Activated CD8-positive, alpha-beta memory T cell treated with anti-CD3 and anti-CD28 coated beads for 48 hours (primary cell): ENCODE measurements at regions not wholly inside any gene's neighbourhood (a gene's known extent, or its start where the extent isn't known, plus 50 kb on each side); places are given as distances from the start of the nearest gene placed in this dataset.
"Not testable (repeated sequence)": the region's sequence is repeated elsewhere in the genome, so short reads cannot be mapped to it uniquely, and the experiment has no call there.

Experiments
- DNase-seq, 3 experiments: peaks; one replicate each; pipeline ENCODE4 v3.0.0-alpha.2; 2020; ENCODE audit warnings: low read depth in 2 of 3, low spot score in 2 of 3

DNA sequence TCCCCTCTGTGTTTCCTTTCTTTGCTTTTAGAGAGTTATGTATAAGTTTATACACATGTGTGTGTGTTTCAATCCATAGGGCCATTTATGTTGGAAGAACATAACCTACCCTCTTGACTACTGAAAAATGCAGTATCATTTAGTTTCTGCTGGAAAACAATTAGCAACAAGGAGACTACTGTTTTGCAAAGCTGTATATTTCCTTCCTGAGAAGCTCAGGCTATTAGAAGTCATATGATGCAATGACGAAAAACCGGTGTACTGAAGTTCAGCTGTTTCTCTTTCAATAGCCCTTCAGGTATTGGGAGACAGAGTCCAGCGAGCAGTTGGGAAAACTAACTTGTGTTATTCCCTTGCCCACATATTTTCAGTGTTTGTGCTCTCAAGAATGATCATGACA, 447.7 kb upstream of the GYPC start:
- no peak for DNase-seq

DNA sequence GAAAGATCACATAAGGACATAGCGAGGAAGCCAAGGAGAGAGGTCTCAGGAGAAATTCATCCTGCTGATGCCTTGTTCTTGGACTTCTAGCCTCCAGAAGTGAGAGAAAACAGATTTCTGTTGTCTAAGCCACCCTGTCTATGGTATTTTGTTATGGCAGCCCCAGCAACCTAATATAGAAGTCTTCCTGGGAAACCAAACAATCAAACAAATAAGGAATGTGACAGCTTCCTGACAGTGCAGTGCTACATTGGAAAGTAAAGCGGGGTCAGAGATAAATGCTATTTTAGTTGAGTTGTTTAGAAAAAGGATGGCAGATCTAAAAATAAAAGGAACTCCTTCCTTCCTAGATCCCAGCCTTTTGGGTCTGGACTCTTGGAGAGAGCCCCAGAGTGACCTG, 443.2 kb upstream of the GYPC start:
- no peak for DNase-seq

DNA sequence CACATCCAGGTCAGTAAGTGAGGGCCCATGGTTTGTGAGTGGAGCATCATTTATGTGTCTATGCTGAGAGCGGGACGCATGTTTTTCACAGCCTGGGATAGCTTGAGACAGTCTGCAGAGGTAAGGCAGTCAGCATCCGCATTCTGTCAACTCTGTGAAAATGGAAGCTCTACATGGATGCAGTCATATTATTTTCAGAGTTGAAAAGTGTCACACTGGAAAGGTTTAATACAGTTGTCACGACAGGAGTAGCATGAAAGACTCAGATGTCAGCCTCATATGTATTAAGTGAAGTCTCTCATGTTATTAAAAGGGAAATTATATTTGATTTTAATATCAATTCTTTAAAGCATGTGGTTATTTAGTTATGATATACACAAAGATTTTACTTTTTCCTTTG, 436.9 kb upstream of the GYPC start:
- DNase-seq, result no peak

DNA sequence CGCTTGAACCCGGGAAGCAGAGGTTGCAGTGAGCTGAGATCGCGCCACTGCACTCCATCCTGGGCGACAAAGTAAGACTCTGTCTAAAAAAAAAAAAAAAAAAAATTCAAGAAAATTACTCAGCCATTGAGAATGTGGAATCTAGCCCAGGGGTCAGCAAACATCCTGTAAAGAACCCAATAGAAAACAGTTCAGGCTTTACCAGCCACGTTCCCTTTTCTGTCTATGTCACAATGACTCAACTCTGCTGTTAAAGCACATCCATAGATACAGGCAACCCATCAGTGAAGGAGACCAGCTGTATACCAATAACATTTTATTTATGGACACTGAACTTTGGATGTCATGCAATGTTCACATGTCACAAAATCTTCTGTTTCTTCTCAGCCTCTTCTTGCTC, 435.6 kb upstream of the GYPC start:
- DNase-seq, result no peak

DNA sequence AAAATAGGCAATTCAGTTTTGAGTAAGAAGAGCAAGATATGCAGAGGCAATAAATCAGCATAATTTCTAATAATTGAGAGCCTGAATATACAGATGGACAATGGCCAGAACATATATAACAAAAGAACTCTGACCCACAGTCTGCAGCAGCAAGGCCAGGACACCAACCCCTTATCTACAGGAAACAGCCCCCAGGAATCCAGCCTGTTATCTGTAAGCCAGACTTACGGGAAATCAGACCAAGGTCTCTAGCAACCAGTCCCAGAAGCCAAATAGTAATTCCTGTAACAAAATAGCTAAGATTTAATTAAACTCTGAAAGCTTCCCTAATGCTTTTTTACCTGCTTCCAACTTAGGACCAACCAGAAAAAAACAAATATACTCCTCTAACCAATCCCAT, 434.5 kb upstream of the GYPC start:
- no peak for DNase-seq

DNA sequence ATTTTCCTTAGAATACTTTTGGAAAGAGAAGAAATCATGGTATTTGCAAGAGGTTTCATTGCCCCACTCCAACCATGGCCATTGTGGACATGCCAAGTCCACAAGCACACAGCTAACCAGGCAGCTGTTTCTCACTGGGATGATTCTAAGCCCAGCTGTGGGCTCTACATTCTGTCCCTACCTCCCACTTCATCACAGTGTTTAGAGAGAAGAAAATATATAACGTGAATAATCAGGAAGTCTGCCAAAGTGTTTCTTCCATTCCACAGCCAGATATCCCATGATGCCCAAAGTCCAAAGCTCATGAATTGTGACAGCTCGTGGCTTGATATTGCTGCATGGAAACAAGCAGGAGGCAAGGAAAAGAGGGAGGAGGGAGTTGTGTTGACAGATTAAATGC, 433.7 kb upstream of the GYPC start:
- DNase-seq, result no peak

DNA sequence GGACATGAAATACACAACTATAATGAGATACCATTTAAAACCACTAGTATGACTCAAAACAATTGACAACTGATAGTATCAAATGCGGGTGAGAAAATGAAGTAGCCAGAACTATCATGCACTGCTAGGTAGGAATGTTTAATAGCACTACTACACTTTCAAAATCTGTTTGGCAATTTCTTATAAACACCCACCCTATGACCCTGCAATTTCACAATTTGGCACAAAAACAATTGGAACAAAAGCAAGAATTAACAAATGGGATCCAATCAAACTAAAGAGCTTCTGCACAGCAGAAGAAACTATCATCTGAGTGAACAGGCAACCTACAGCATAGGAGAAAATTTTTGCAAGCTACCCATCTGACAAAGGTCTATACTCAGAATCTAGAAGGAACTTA, 431.2 kb upstream of the GYPC start:
- no peak for DNase-seq

DNA sequence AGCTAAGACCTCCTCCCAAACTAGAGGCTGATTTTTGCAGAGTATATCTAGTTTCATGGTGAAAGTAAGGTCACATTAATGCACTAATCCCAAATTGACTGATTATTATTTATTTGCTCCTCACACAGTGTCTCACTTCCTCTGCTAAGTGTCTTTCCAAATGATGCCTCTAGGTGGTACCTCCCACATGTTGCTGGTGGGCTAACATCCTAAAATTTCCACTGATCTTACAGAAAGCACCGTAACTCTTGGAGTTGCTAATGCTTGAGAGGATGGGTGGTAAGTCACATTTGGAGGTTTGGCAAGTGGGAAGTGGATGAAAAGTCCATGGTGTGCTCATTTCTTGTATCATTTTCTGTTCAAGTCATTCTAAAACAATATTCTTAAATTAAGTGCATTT, 428.7 kb upstream of the GYPC start:
- no peak for DNase-seq

DNA sequence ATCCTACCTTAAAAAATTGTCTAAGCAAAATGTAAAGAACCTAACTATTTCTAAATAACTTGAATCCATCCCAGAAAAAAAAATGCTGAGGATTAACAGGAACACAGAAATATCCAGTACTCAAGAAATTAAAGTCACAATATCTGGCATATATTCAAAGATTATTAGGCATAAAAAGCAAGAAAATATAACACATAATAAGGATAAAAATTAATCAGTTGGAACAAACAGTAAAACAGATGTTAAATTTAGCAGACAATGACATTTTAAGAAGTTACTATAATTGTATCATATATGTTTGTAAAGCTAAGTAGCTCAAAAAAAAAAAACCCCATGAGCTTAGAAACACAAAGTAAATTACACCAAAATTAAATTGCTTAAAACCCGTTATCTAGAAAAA, 427.4 kb upstream of the GYPC start:
- no peak for DNase-seq

DNA sequence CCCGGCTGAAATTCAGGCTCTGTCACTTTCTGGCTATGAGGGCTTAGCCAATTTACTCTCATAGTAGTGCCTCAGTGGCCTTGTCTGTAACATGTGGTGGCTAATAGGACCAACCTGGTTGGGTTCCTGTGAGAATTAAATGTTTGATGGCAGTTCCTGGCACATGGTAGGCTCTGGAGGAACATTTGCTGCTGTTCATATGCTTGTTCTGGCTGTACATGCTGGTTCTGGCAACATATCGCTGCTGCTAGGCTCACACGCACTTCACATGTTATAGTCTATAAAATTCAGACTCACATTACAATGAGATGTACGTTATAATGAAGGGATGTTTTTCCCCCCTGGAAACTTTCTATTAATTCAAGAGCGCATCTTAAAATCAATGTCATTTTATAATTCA, 417.7 kb upstream of the GYPC start:
- no peak for DNase-seq

DNA sequence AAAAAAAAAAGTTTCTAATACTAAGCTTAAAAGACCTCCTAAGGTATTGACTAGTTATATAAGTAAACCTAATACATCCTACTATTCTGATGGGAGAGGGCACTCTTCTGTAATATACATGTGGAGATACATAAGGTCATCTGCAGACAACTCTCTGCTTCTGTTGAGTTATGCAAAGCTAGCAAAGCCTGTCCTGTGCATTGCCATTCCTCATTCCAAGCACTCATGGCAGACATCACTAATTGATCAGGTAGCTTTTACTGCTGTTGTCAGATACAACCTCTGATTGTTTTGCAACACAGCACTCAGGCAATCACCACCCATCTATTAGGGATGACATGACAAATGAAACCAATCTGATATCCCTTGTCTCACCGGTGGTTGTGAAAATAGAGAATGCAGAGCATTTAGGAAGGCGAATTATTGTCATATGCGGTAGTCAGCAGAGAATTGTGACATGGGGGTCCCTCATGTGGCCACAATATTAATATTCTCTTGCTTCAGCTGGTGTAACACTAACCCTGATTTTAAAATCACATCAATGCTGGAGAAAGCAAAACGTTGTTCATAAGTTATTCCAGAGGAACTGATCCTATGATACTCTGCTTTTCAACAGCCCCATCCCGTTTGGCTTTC, 416.5 kb upstream of the GYPC start:
- no peak for DNase-seq

DNA sequence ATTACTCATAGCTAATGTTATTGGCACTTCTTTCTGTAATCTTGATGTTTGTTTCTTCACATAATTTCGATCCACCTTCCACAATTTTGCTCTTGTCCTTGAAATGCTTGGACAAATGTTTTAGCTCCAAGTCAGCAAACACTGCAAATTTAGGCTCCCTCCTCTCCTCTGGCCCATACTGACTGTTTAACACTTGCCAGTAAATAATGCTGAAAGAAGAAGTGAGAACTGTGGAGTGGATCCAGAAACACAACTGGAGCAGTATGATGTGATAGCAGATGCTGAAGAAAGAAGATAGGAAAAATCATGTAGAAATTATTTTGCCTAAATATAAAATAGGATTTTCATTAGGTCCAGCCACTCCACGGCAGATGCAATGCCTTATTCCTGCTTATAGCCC, 415.0 kb upstream of the GYPC start:
- DNase-seq, result no peak

DNA sequence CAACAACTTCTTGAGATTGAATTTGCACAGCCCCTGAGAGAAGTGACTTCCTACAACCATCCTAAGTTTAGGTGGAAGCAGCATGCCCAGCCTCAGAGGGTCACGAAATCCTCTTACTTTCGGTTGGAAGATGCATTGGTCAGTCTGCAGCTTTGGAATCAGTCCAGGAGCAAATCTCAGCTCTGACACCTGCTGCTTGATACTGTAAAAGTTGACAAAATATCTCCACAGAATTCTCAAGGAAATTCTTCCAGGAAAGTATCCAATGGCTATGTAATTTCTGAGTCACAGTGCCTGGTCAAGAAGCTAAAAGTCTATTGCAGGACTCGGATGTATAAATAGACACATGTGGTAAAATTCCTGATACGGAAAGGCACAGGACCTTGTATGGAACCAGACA, 414.5 kb upstream of the GYPC start:
- DNase-seq, result no peak

DNA sequence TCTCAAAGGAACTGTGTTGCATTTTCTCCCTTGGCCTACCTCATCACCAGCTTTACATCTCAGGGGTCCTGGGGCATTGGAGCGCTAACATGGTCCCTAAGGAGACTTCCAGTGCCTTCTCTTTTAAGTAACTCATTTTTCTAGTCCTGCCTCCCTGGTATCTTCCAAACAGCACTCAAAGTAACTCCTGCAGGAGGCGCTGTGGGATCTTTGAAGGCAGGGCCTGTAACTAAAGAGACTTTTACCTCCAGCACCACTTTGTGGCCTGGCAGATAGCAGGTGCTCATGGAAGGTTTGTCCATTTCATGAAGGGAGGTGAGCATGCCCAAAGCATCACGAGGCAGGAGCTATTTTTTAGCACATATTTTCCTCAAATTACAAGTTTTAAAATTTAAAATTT, 411.0 kb upstream of the GYPC start:
- DNase-seq, result peak in 1 of 3 experiments; percentile 1

DNA sequence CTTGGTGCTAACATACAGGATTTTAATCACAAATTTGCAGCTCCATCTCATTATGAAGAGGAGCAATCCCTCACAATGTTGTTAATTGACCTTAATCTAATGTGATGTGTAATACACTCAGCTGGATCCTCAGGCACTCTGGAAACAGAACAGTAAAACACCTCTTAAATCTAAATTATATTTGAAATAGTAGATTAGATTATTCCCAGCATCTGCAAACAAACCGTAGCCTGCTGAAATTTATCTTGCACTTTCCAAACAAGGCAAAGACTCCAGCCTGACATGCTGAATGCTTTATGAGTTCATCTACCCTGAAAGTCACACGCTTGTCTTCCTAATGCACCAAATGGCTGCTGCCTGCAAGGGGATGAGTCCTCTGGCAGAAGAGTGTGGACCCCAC, 402.3 kb upstream of the GYPC start:
- DNase-seq, result no peak

DNA sequence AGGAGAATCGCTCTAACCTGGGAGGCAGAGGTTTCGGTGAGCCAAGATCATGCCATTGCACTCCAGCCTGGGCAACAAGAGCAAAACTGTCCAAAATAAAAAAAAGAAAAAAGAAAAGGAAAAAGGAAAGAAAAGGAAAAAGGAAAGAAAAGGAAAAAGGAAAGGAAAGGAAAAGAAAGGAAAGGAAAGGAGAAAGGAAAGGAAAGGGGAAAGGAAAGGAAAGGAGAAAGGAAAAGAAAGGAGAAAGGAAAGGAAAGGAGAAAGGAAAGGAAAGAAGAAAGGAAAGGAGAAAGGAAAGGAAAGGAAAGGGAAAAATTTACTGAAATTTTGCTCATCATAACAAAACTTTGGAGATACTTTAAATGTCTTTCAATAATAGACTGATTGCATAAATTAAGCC, 391.3 kb upstream of the GYPC start:
- no peak for DNase-seq

DNA sequence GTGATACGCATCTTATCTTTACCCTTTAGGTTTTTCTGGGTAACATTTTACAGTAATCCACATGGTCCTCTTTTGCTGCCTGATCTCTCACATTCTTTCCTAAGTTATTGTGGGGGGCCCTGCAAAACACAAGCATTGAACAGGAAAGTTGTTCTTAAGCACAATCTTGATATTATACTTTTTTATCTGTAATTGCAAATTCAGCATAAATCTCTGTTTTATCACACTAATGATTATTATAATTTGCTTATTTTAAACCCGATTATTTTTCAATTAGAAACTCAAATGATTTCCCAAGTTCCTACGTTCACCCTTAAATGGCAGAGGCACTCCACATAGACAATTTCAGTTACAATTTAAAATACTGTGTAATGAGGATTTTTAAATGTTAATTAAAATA, 386.0 kb upstream of the GYPC start:
- DNase-seq, result no peak

DNA sequence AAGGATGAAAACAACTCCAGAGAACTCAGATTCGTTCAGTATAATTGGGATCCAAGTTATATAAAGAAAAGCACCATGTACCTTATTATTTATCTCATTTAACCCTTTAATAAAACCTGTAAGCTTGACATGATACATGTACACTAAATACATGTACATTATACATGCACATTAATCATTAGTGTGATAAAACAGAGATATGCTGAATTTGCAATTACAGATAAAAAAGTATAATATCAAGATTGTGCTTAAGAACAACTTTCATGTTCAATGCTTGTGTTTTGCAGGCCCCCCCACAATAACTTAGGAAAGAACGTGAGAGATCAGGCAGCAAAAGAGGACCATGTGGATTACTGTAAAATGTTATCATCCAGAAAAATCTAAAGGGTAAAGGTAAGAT, 385.4 kb upstream of the GYPC start:
- DNase-seq, result no peak

DNA sequence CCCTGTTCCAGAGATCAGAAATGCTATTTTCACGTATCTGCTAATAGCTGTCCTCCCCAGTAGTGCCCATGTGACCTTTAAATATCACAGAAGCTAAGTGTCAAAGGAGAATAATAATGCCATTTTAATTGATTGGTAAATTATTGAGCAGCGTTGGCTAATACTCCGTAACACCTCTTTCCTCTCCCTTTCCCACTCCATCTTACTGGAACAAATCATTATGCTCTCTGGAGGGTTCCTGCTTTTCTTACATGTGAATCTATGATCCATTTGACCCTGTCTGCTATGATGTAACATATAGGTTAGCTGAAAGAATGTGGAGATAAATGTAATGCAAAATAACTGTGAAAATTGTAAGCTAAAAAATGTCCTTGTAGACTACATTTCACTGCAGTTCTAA, 383.6 kb upstream of the GYPC start:
- DNase-seq, result no peak

DNA sequence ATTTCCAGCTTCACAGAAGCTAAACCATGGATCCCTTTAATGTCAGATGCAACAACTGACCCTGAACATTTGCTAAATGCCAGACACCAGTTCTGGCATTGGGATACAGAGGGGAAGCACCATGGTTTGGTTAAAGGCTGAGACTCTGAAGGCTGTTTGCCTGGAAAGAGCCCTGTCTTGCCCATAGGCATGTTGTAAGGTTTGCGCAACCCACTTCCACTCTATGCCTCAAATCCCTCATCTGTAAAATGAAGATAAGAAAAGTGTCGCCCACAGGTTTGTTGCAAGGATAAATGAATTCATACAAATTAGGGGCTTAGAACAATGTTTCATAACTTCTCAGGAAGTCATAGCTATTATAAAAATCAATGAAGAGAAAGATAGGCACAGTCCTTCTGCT, 380.9 kb upstream of the GYPC start:
- DNase-seq, result no peak

DNA sequence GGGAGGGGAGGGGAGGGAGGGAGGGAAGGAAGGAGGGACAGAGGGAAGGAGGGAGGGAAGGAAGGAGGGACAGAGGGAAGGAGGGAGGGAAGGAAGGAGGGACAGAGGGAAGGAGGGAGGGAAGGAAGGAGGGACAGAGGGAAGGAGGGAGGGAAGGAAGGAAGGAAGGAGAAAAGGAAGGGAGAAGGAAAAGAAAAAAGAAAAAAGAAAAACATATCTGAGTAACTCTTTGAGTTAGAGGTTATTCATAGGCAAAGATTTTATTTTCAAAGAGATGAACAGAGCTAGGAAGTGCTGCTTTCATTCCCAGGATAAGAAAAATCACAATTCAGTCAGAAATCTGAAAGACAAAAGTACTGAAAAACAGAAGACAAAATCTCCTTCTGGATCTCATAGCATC, 379.7 kb upstream of the GYPC start:
- not testable (repeated sequence) for DNase-seq

DNA sequence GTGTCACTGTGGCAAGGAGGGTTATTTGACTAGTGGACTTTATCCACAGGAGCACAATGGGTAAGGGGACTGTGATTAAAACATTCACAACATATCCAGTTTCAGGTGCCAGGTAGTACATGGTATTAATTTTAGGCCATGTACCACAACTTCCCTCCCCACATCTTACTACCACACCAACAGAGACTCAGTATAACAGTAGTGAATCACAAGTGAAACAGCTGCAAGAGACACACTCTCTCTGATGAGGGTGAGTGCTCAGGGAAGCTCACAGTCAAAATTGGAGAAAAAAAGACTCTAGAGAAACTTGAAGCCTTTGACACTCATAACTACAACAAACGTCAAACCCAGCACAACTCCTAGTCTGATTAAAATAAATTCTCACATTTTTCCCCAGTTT, 367.6 kb upstream of the GYPC start:
- DNase-seq, result no peak

DNA sequence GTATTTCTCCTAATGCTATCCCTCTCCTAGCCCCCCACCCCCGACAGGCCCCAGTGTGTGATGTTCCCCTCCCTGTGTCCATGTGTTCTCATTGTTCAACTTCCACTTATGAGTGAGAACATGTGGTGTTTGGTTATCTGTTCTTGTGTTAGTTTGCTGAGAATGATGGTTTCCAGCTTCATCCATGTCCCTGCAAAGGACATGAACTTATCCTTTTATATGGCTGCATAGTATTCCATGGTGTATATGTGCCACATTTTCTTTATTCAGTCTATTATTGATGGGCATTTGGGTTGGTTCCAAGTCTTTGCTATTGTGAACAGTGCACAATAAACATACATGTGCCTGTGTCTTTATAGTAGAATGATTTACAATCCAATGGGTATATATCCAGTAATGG, 362.0 kb upstream of the GYPC start:
- DNase-seq, result not testable (repeated sequence)

DNA sequence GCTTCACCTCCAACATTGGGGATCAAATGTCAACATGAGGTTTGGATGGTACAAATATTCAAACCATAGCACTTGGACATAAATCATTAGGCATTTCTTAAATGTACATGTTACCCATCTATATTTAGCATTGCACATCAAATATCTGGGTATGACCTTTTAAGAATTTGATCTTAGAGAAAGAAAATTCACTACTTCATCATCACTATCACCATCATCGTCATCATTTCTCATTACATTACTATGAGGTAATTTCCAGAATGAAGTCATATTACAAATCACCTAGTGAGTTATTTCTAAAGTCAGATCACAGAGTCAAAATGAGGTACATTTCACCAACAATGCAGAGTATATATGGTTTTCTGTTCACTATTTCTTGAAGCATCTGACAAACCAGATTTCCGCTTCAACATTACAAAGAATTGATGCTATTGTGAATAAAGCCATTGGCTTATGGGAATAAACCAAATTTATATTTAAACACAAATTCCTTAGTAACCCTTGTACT, 356.4 kb upstream of the GYPC start:
- DNase-seq, result no peak
